Uterus (tissue), 3 donors: ENCODE measurements at regions not wholly inside any gene's neighbourhood (a gene's known extent, or its start where the extent isn't known, plus 50 kb on each side); places are given as distances from the start of the nearest gene placed in this dataset.

ENCODE experiments used
- DNase-seq, 2 donors: peaks; one replicate each; pipeline ENCODE4 v3.0.0-alpha.2; 2019 to 2020
- H3K27ac ChIP-seq, 2 donors: fragments of 200-600 bp; sonication (generic); 1 replicate in 1 of 2; 2 replicates in 1 of 2; pipeline ENCODE4 v1.5.1; 2016 to 2018
- H3K27me3 ChIP-seq, 2 donors: fragments of 200-600 bp; sonication (generic); one replicate each; pipeline ENCODE4 v1.5.1; 2018 to 2019; ENCODE audit warnings: control low read depth in 1 of 2
- H3K36me3 ChIP-seq, 2 donors: fragments of 200-600 bp; sonication (generic); one replicate each; pipeline ENCODE4 v1.5.1; 2019; ENCODE audit warnings: control low read depth in 1 of 2
- H3K4me1 ChIP-seq, 2 donors: fragments of 200-600 bp; sonication (generic); one replicate each; pipeline ENCODE4 v1.5.1; 2018 to 2019; ENCODE audit warnings: control low read depth in 1 of 2
- H3K4me3 ChIP-seq, 2 donors: fragments of 200-600 bp; sonication (generic); 1 replicate in 1 of 2; 2 replicates in 1 of 2; pipeline ENCODE4 v1.5.1; 2018 to 2019; ENCODE audit warnings: mild to moderate bottlenecking in 1 of 2
- H3K9me3 ChIP-seq, 2 donors: fragments of 200-600 bp; sonication (generic); one replicate each; pipeline ENCODE4 v1.5.1; 2019; ENCODE audit warnings: control low read depth in 1 of 2
- POLR2A ChIP-seq, 2 donors: fragments of 450-650 bp; IDR thresholded peaks; one replicate each; pipeline ENCODE4 v1.6.1; 2016; ENCODE audit warnings: antibody characterized with exemption in 2 of 2, mild to moderate bottlenecking in 1 of 2, moderate library complexity in 1 of 2
- intact Hi-C: fragments of 100-400 bp; cut with DNase I; formaldehyde crosslinking; loops from one replicate; pipeline ENCODE4 v1.15.1; 2023; ENCODE audit warnings: low total_unique reads
- TF ChIP-seq, protein P1 (sequence below), 4 experiments: fragments of 200-600 bp in 2 of 4; fragments of 450-650 bp in 2 of 4; sonication (generic) in 2 of 4; IDR thresholded peaks; one replicate each; pipeline ENCODE4 v1.5.1; 2016 to 2019; ENCODE audit warnings: antibody characterized with exemption in 4 of 4, mild to moderate bottlenecking in 2 of 4, moderate library complexity in 1 of 4
- donor health status: DM: yes; HTN: yes; CAD: no.

DNA sequence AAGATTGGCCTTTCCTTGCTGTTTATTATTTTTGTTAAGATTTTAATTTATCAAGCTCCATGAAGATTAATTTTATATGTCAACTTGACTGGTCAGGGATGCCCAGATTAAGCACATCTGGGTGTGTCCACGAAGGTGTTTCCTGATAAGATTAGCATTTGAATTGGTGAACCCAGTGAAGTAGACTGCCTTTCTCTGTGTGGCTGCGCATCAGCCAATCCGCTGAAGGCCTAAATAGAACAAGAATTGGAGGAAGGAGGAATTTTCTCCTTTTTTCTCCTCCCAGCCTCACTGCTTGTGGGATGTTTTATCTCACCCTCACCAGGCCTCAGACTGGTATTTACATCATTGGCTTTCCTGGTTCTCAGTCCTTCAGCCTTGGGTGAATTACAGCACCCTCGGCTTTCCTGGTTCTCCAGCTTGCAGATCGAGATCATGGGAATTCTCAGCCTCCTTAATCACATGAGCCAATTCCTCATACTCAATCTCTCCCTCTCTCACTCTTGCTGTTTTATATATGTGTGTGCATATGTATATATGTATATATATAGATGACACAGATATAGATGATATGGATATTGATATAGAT is 135.4 kb upstream of the SPEF2 start:
- TF ChIP-seq POLR2A (IDR thresholded peaks at IDR 0.05): no peak
- TF ChIP-seq, protein P1, sequence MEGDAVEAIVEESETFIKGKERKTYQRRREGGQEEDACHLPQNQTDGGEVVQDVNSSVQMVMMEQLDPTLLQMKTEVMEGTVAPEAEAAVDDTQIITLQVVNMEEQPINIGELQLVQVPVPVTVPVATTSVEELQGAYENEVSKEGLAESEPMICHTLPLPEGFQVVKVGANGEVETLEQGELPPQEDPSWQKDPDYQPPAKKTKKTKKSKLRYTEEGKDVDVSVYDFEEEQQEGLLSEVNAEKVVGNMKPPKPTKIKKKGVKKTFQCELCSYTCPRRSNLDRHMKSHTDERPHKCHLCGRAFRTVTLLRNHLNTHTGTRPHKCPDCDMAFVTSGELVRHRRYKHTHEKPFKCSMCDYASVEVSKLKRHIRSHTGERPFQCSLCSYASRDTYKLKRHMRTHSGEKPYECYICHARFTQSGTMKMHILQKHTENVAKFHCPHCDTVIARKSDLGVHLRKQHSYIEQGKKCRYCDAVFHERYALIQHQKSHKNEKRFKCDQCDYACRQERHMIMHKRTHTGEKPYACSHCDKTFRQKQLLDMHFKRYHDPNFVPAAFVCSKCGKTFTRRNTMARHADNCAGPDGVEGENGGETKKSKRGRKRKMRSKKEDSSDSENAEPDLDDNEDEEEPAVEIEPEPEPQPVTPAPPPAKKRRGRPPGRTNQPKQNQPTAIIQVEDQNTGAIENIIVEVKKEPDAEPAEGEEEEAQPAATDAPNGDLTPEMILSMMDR (IDR thresholded peaks at IDR 0.05): no peak
- H3K27ac ChIP-seq: peak overlapping the region; percentile 55 to 81
- H3K4me1 ChIP-seq: peaks cover 0 to 19% of the 10 kb centered on the region in 2 donors
- H3K27me3 ChIP-seq: no peaks in the 10 kb centered on the region
- H3K4me3 ChIP-seq: no peak overlapping the region
- intact Hi-C loops: no loop called here
- H3K9me3 ChIP-seq: no peaks in the 10 kb centered on the region
- no peak for DNase-seq
- H3K36me3 ChIP-seq: no peaks in the 10 kb centered on the region

DNA sequence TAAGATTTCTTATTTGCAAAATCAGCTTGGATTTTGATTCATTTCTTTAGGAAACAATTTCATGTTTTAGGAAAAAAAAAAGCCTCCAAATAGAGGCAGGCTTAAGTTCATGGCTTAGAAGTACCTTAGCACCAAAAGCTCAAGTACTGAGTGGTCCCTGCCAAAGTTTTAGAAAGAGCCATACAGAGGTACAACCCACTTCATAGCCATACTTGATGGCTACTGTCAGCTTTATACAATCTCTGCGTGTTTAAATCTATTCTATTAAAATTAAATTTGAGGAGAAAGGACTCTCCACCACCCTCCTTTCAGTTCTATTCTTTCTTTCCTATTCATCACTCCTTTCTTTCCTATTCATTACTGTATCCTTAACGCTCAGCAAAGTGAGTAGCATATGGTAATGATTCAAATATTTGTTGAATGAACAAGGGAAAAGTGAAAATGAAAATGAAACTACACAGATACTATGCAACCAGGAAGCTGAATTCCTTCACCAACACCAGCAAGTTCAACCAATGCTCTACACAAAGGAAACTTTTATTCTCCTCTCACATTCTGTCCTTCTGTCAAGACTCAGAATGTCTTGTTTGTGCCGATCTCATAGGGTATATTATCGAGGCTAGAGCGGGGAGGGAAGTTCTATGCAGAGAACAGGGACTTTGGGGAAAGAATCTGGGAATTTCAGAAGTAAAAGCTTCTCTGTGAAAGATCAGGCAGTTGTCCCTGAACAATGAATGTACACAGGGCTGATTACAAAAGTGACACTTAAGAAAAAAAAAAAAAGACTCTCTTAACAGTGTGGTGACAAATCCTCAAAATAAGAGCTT is 138.6 kb upstream of the SPEF2 start:
- no peaks in the 10 kb centered on the region for H3K36me3 ChIP-seq
- peak overlapping the region in 1 of 2 donors; percentile 5 for H3K4me3 ChIP-seq
- H3K4me1 ChIP-seq: peaks cover 0 to 14% of the 10 kb centered on the region in 2 donors
- no peak for TF ChIP-seq POLR2A (IDR thresholded peaks at IDR 0.05)
- TF ChIP-seq, protein P1 (IDR thresholded peaks at IDR 0.05): no peak
- intact Hi-C loops: no loop called here
- no peak for DNase-seq
- no peaks in the 10 kb centered on the region for H3K9me3 ChIP-seq
- H3K27ac ChIP-seq: peak overlapping the region; percentile 70 to 71
- H3K27me3 ChIP-seq: no peaks in the 10 kb centered on the region

DNA sequence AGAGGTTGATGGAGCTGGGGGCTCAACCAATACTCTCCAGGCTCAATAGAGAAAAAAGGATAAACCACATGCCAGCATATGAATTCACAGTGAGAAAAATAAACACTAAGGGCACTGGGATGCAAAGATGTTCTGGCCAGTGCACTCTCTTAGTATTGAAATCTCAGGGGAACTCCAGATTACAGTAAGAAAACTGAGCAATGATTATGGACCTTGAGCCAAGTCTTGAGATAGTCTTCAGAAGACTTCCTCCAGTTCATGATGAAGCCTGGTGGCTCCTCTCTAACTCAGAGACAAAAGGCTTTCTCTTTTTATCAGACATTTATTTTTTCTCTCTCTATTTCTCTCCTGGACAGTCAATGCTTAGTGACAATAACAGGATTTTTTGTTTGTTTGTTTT is 139.8 kb upstream of the SPEF2 start:
- no peak for DNase-seq
- Histone ChIP-seq H3K36me3 (no peaks in the 10 kb centered on the region), H3K27ac (peak overlapping the region; percentile 70 to 71), H3K27me3 (no peaks in the 10 kb centered on the region), H3K4me1 (peaks cover 0 to 13% of the 10 kb centered on the region in 2 donors), H3K9me3 (no peaks in the 10 kb centered on the region), H3K4me3 (no peak overlapping the region)
- TF ChIP-seq, protein P1 (IDR thresholded peaks at IDR 0.05): no peak
- TF ChIP-seq POLR2A (IDR thresholded peaks at IDR 0.05): no peak
- intact Hi-C loops: no loop called here

DNA sequence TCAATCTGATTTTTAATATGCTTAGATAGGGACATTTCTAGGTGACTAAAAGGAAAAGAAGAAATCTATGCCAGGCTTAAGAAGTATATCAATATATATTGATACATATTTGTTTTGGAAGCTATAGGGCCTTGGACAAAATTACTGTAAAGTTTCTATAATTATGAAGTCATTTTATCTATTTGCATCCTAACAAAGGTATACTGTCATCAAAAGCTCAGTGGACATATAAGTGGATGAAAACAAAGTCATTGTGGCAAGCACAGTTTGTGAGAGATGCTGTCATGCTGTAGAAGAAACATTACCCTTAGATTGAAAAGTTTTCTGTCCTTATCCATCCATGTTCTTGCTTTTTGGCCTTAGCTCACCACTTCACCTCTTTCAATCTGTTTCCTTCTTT is 140.3 kb upstream of the SPEF2 start:
- intact Hi-C loops: no loop called here
- Histone ChIP-seq H3K27ac (peak overlapping the region; percentile 70 to 71), H3K27me3 (no peaks in the 10 kb centered on the region), H3K4me3 (no peak overlapping the region), H3K36me3 (no peaks in the 10 kb centered on the region), H3K9me3 (no peaks in the 10 kb centered on the region), H3K4me1 (peaks cover 0 to 13% of the 10 kb centered on the region in 2 donors)
- DNase-seq: no peak
- no peak for TF ChIP-seq POLR2A (IDR thresholded peaks at IDR 0.05)
- TF ChIP-seq, protein P1 (IDR thresholded peaks at IDR 0.05): no peak

DNA sequence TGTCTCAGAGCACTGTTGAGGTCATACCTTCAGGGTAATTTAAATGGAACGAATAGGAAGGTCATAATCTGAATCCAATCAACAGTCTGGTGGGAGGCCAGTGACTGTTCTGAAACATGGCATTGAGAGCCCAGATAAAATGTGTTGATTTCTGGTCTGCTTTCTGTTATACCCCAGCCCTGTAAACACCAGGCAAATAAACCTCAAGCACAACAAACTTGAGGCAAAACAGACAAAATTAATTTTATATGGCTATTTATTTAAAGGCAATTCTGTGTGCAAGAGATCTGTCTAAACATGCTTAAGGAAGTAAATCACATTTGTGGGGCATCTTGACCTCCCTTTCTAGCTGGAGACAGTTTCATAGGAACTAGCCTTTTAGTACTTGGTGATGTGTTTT is 140.9 kb upstream of the SPEF2 start:
- Histone ChIP-seq H3K27ac (peak overlapping the region; percentile 70 to 71), H3K4me3 (no peak overlapping the region), H3K36me3 (no peaks in the 10 kb centered on the region), H3K27me3 (no peaks in the 10 kb centered on the region), H3K4me1 (peaks cover 0 to 13% of the 10 kb centered on the region in 2 donors), H3K9me3 (no peaks in the 10 kb centered on the region)
- TF ChIP-seq, protein P1 (IDR thresholded peaks at IDR 0.05): no peak
- no peak for TF ChIP-seq POLR2A (IDR thresholded peaks at IDR 0.05)
- intact Hi-C loops: no loop called here
- peak; percentile 31 to 80 for DNase-seq
